ENCODE measurements at regions not wholly inside any gene's neighbourhood (a gene's known extent, or its start where the extent isn't known, plus 50 kb on each side); places are given as distances from the start of the nearest gene placed in this dataset.

GRCh38 chr10:53432035-53432434 lies 659.5 kb upstream of the MBL2 start:
- DNase-seq: no peak
- no peaks in the 10 kb centered on the region for H3K36me3 Mint-ChIP-seq
- H3K4me1 Mint-ChIP-seq: peaks cover 0 to 6% (median 0%) of the 10 kb centered on the region in 4 donors
- no peak overlapping the region for H3K27ac Mint-ChIP-seq
- no peaks in the 10 kb centered on the region for H3K27me3 ChIP-seq (ENCODE audit: control insufficient read depth, insufficient read depth, low read length)
- H3K4me3 Mint-ChIP-seq: no peak overlapping the region
- no peak overlapping the region for H3K27ac ChIP-seq (ENCODE audit: insufficient read depth, low read length, poor library complexity, severe bottlenecking)
- no peaks in the 10 kb centered on the region for H3K9me3 ChIP-seq (ENCODE audit: control insufficient read depth in 2 of 2, low read length in 2 of 2)
- no peak overlapping the region for H3K4me3 ChIP-seq (ENCODE audit: low read depth, low read length)
- H3K36me3 ChIP-seq (ENCODE audit: control insufficient read depth, insufficient read depth, low read length): no peaks in the 10 kb centered on the region
- no peaks in the 10 kb centered on the region for H3K27me3 Mint-ChIP-seq
- H3K4me1 ChIP-seq (ENCODE audit: control insufficient read depth, insufficient read depth, low read length, poor library complexity, severe bottlenecking): no peaks in the 10 kb centered on the region
- peaks cover 0 to 15% (median 6%) of the 10 kb centered on the region in 7 donors for H3K9me3 Mint-ChIP-seq
- ATAC-seq (ENCODE audit: low read depth in 2 of 2): no peak

DNA sequence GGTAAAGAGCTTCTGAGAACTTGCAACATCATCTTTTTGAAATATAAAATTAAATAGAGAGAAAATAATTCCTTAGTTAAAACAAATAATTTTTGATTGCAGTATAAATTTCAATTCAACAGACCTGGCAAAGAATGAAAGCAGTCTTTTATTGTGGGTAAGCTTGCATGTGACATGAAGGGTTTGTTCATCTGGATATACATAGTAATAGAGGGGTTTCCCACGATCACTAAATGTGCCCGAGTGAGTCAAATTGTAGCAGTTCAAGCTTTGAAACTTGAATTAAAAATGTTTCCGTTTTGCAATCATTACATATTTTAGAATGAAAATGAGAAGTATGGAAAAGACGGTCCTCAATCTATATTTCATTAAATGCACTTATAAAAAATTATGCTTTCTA lies 658.4 kb upstream of the MBL2 start:
- Histone ChIP-seq H3K27ac (ENCODE audit: insufficient read depth, low read length, poor library complexity, severe bottlenecking) (no peak overlapping the region), H3K9me3 (ENCODE audit: control insufficient read depth in 2 of 2, low read length in 2 of 2) (peaks cover 0 to 1% of the 10 kb centered on the region in 2 experiments), H3K4me3 (ENCODE audit: low read depth, low read length) (no peak overlapping the region), H3K36me3 (ENCODE audit: control insufficient read depth, insufficient read depth, low read length) (no peaks in the 10 kb centered on the region), H3K27me3 (ENCODE audit: control insufficient read depth, insufficient read depth, low read length) (no peaks in the 10 kb centered on the region), H3K4me1 (ENCODE audit: control insufficient read depth, insufficient read depth, low read length, poor library complexity, severe bottlenecking) (no peaks in the 10 kb centered on the region)
- DNase-seq: no peak
- Mint-ChIP-seq H3K9me3 (peaks cover 0 to 19% (median 4%) of the 10 kb centered on the region in 7 donors), H3K27me3 (no peaks in the 10 kb centered on the region), H3K4me1 (peaks cover 0 to 6% (median 0%) of the 10 kb centered on the region in 4 donors), H3K27ac (no peak overlapping the region), H3K4me3 (no peak overlapping the region), H3K36me3 (no peaks in the 10 kb centered on the region)
- no peak for ATAC-seq (ENCODE audit: low read depth in 2 of 2)

DNA sequence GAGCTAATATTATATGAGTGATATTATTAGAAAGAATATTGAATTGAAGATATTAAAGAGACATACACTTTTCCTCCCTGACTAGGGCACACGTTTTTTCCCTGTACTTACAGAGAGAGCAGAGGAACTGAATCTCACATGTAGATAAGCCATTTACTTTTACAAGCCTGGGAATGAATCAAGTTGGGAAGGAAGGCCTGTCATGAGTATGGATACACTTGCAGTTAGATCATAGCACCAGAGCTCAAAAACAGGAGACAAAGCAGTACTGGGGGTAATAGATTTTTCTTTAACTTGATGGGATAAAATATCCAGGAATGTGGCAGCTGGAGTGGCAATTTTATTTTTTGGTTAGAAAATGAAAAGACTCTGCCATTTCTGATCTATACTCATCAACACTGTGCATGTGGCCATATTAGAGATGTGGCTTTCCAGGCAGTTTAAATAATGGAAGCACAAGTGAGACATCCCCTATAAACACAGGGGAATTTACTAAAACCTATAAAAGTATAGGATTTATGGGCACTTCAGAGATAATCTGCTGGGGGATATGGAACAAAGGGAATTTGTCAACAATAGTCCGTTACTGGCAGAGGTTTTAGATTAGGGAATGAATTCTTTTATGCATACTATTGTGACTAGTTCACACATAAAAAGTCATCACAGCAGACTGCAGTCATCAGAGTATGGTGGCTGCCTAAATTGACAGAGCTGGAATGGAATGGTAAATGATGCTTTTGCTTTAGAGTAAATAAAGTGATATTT lies 657.7 kb upstream of the MBL2 start:
- H3K4me1 ChIP-seq (ENCODE audit: control insufficient read depth, insufficient read depth, low read length, poor library complexity, severe bottlenecking): no peaks in the 10 kb centered on the region
- no peak for ATAC-seq (ENCODE audit: low read depth in 2 of 2)

DNA sequence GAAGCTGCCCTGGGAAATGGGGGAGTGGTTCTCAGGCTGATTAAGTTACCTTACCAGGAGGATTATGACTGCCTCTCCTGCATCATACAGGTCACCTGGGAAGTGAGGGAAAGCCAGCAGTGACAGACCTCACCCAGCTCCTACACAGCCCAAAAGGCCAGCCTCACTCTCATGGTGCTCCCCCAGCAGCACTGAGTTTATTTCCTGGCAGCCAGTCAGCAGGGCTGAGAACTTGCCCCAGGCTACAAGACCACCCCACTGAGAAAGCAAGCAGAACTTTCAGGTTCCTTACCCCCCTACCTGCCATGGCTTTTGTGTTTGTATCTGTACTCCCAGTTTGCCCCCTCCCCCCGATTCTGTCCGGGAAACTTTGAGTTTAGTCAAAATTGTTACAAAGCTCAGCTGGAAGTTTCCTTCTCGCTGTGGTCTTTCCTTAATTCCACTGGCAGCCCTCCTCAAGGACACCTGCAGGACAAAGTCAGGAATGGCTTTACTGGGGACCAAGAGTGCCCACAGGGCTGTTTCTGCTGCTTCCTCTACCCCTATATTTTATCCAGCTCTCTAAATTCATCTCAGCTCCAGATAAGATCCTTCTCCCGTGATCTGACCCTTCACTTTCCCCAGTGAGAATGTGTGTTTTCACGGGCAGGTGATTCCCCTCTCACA lies 649.8 kb upstream of the MBL2 start:
- H3K27ac ChIP-seq (ENCODE audit: insufficient read depth, low read length, poor library complexity, severe bottlenecking): no peak overlapping the region
- ATAC-seq (ENCODE audit: low read depth in 2 of 2): no peak
- Mint-ChIP-seq H3K27ac (no peak overlapping the region), H3K27me3 (no peaks in the 10 kb centered on the region), H3K36me3 (no peaks in the 10 kb centered on the region), H3K4me1 (no peaks in the 10 kb centered on the region), H3K4me3 (no peak overlapping the region), H3K9me3 (peaks cover 0 to 22% (median 10%) of the 10 kb centered on the region in 7 donors)
- no peaks in the 10 kb centered on the region for H3K27me3 ChIP-seq (ENCODE audit: control insufficient read depth, insufficient read depth, low read length)
- DNase-seq: no peak
- H3K9me3 ChIP-seq (ENCODE audit: control insufficient read depth in 2 of 2, low read length in 2 of 2): peaks cover 1 to 5% of the 10 kb centered on the region in 2 experiments
- no peaks in the 10 kb centered on the region for H3K36me3 ChIP-seq (ENCODE audit: control insufficient read depth, insufficient read depth, low read length)
- no peak overlapping the region for H3K4me3 ChIP-seq (ENCODE audit: low read depth, low read length)
- H3K4me1 ChIP-seq (ENCODE audit: control insufficient read depth, insufficient read depth, low read length, poor library complexity, severe bottlenecking): no peaks in the 10 kb centered on the region

More for the DNA sequence above, 657.7 kb upstream of the MBL2 start:
- H3K4me3 ChIP-seq (ENCODE audit: low read depth, low read length): no peak overlapping the region
- Mint-ChIP-seq H3K4me3 (no peak overlapping the region), H3K9me3 (peaks cover 0 to 15% (median 4%) of the 10 kb centered on the region in 7 donors), H3K27ac (no peak overlapping the region), H3K27me3 (no peaks in the 10 kb centered on the region), H3K4me1 (peaks cover 0 to 6% (median 0%) of the 10 kb centered on the region in 4 donors), H3K36me3 (no peaks in the 10 kb centered on the region)
- peaks cover 0 to 1% of the 10 kb centered on the region in 2 experiments for H3K9me3 ChIP-seq (ENCODE audit: control insufficient read depth in 2 of 2, low read length in 2 of 2)
- DNase-seq: no peak
- no peaks in the 10 kb centered on the region for H3K27me3 ChIP-seq (ENCODE audit: control insufficient read depth, insufficient read depth, low read length)
- no peaks in the 10 kb centered on the region for H3K36me3 ChIP-seq (ENCODE audit: control insufficient read depth, insufficient read depth, low read length)
- no peak overlapping the region for H3K27ac ChIP-seq (ENCODE audit: insufficient read depth, low read length, poor library complexity, severe bottlenecking)

- H3K27ac ChIP-seq (ENCODE audit: insufficient read depth, low read length, poor library complexity, severe bottlenecking): no peak overlapping the region
- no peaks in the 10 kb centered on the region for H3K4me1 Mint-ChIP-seq
- no peak for DNase-seq
- H3K4me1 ChIP-seq (ENCODE audit: control insufficient read depth, insufficient read depth, low read length, poor library complexity, severe bottlenecking): no peaks in the 10 kb centered on the region
- peaks cover 0 to 29% (median 14%) of the 10 kb centered on the region in 7 donors for H3K9me3 Mint-ChIP-seq
- H3K9me3 ChIP-seq (ENCODE audit: control insufficient read depth in 2 of 2, low read length in 2 of 2): no peaks in the 10 kb centered on the region
- no peaks in the 10 kb centered on the region for H3K36me3 ChIP-seq (ENCODE audit: control insufficient read depth, insufficient read depth, low read length)
- no peak for ATAC-seq (ENCODE audit: low read depth in 2 of 2)
- no peak overlapping the region for H3K4me3 Mint-ChIP-seq
- H3K27me3 Mint-ChIP-seq: no peaks in the 10 kb centered on the region
- no peaks in the 10 kb centered on the region for H3K27me3 ChIP-seq (ENCODE audit: control insufficient read depth, insufficient read depth, low read length)
- no peak overlapping the region for H3K27ac Mint-ChIP-seq
- H3K36me3 Mint-ChIP-seq: no peaks in the 10 kb centered on the region
- no peak overlapping the region for H3K4me3 ChIP-seq (ENCODE audit: low read depth, low read length)
Observed at GRCh38 chr10:53412651-53413050, 640.1 kb upstream of the MBL2 start.

- Histone ChIP-seq H3K4me1 (ENCODE audit: control insufficient read depth, insufficient read depth, low read length, poor library complexity, severe bottlenecking) (no peaks in the 10 kb centered on the region), H3K4me3 (ENCODE audit: low read depth, low read length) (no peak overlapping the region), H3K27ac (ENCODE audit: insufficient read depth, low read length, poor library complexity, severe bottlenecking) (no peak overlapping the region), H3K9me3 (ENCODE audit: control insufficient read depth in 2 of 2, low read length in 2 of 2) (no peaks in the 10 kb centered on the region), H3K36me3 (ENCODE audit: control insufficient read depth, insufficient read depth, low read length) (no peaks in the 10 kb centered on the region), H3K27me3 (ENCODE audit: control insufficient read depth, insufficient read depth, low read length) (no peaks in the 10 kb centered on the region)
- Mint-ChIP-seq H3K9me3 (peaks cover 4 to 12% (median 6%) of the 10 kb centered on the region in 7 donors), H3K36me3 (no peaks in the 10 kb centered on the region), H3K4me3 (no peak overlapping the region), H3K27me3 (no peaks in the 10 kb centered on the region), H3K27ac (no peak overlapping the region), H3K4me1 (no peaks in the 10 kb centered on the region)
- DNase-seq (no peak), ATAC-seq (ENCODE audit: low read depth in 2 of 2) (no peak)
Observed at GRCh38 chr10:53406532-53406931, 633.9 kb upstream of the MBL2 start.

GRCh38 chr10:53403688-53404087 lies 631.1 kb upstream of the MBL2 start:
- DNase-seq (no peak), ATAC-seq (ENCODE audit: low read depth in 2 of 2) (no peak)
- Mint-ChIP-seq H3K4me3 (no peak overlapping the region), H3K36me3 (no peaks in the 10 kb centered on the region), H3K9me3 (peaks cover 7 to 13% (median 8%) of the 10 kb centered on the region in 7 donors), H3K27me3 (no peaks in the 10 kb centered on the region), H3K4me1 (no peaks in the 10 kb centered on the region), H3K27ac (no peak overlapping the region)
- H3K27ac ChIP-seq (ENCODE audit: insufficient read depth, low read length, poor library complexity, severe bottlenecking): no peak overlapping the region
- H3K4me3 ChIP-seq (ENCODE audit: low read depth, low read length): no peak overlapping the region
- H3K4me1 ChIP-seq (ENCODE audit: control insufficient read depth, insufficient read depth, low read length, poor library complexity, severe bottlenecking): no peaks in the 10 kb centered on the region
- no peaks in the 10 kb centered on the region for H3K27me3 ChIP-seq (ENCODE audit: control insufficient read depth, insufficient read depth, low read length)
- no peaks in the 10 kb centered on the region for H3K9me3 ChIP-seq (ENCODE audit: control insufficient read depth in 2 of 2, low read length in 2 of 2)
- no peaks in the 10 kb centered on the region for H3K36me3 ChIP-seq (ENCODE audit: control insufficient read depth, insufficient read depth, low read length)
